ENCODE measurements at regions not wholly inside any gene's neighbourhood (a gene's known extent, or its start where the extent isn't known, plus 50 kb on each side); places are given as distances from the start of the nearest gene placed in this dataset.
"Not testable (repeated sequence)": the region's sequence is repeated elsewhere in the genome, so short reads cannot be mapped to it uniquely, and the experiment has no call there.

DNA sequence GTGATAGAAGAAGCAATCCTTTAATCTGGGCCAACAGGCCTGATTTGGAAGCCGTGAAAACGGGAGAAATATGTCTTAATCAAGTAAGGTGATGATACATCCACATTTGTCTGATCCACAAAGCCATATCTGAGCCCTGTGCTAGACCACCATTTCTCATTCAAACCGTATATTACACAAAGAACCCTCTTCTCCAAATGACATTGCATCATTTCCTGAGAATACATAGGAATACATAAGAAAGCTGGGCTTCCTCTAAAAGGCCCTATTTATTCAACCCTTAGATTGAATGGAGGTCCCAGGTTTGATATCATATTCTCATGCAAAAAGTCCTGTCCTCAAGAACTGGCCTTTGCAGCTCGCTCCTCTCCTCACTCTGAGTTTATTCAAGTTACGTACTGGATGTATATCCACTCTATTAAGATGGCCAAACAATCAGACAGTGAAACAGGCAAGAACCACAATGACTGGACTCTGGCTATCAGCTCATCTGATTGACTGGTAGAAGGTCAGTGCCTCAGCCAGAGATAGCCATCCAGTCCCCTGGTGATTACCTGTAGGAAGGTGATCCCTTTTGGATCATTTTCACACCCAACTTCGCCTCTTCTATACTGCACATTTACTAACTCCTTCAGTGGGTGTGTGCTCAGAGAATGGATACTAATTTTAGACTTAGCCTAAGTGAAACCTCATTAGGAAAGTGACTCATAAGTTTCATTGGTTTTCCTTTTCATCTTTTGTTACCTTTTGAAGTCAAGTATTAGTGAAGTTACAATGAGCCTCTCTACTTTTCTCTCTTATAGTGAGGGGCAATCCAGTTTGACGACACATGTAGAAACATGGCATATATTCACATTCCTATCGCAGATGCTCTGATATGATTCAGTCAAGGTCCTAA is 167.6 kb upstream of the WWC1 start:
- no peaks in the 10 kb centered on the region for H3K36me3 Mint-ChIP-seq
- DNase-seq (no peak), ATAC-seq (ENCODE audit: low read depth) (peak; percentile 36)
- peaks cover 11% of the 10 kb centered on the region for H3K4me1 Mint-ChIP-seq
- H3K27me3 Mint-ChIP-seq = peaks cover 4% of the 10 kb centered on the region
- H3K27ac Mint-ChIP-seq = peak overlapping the region; percentile 54
- POLR2A ChIA-PET = no interaction called here
- H3K4me3 Mint-ChIP-seq = peak overlapping the region; percentile 36
- H3K9me3 Mint-ChIP-seq = no peaks in the 10 kb centered on the region

GRCh38 chr5:168125445-168126199 is 165.8 kb upstream of the WWC1 start:
- H3K36me3 Mint-ChIP-seq = no peaks in the 10 kb centered on the region
- H3K9me3 Mint-ChIP-seq = no peaks in the 10 kb centered on the region
- H3K4me1 Mint-ChIP-seq = peaks cover 11% of the 10 kb centered on the region
- POLR2A ChIA-PET = no interaction called here
- DNase-seq (no peak), ATAC-seq (ENCODE audit: low read depth) (no peak)
- peaks cover 2% of the 10 kb centered on the region for H3K27me3 Mint-ChIP-seq
- no peak overlapping the region for H3K4me3 Mint-ChIP-seq
- no peak overlapping the region for H3K27ac Mint-ChIP-seq

DNA sequence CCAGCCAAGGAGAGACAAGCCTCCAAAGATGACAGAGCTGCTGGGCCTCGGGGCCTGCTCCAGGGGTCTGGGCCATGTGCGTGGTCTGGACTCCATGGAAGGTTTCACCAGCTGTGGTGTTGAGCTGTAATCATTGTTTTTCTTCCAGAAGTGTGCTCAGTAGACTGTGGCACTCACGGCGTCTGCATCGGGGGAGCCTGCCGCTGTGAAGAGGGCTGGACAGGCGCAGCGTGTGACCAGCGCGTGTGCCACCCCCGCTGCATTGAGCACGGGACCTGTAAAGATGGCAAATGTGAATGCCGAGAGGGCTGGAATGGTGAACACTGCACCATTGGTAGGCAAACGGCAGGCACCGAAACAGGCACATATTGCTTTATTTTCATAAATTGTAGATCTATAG is 164.8 kb upstream of the WWC1 start:
- no peak overlapping the region for H3K27ac Mint-ChIP-seq
- ATAC-seq (ENCODE audit: low read depth) (no peak), DNase-seq (no peak)
- no peak overlapping the region for H3K4me3 Mint-ChIP-seq
- POLR2A ChIA-PET = no interaction called here
- peaks cover 11% of the 10 kb centered on the region for H3K4me1 Mint-ChIP-seq
- no peaks in the 10 kb centered on the region for H3K36me3 Mint-ChIP-seq
- peaks cover 2% of the 10 kb centered on the region for H3K27me3 Mint-ChIP-seq
- no peaks in the 10 kb centered on the region for H3K9me3 Mint-ChIP-seq

DNA sequence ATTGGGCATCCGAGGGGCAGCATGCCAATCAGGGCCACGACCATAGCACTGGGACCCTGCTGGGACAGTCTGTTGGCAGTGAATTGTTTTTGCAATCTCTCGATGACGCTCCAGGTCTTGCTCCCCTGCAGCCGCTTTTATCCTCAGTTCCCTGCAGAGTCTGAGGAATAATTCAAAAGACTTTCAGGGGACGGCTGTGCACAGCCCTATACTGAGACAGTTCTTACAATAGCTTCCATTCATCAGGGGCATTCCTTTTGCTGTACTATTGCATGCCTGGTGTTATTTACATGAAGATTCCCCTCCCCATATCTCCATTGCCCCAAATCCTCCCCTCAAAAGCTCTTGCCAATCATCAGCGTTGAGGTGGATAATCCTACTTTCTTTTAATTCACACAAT is 163.3 kb upstream of the WWC1 start:
- no peaks in the 10 kb centered on the region for H3K36me3 Mint-ChIP-seq

DNA sequence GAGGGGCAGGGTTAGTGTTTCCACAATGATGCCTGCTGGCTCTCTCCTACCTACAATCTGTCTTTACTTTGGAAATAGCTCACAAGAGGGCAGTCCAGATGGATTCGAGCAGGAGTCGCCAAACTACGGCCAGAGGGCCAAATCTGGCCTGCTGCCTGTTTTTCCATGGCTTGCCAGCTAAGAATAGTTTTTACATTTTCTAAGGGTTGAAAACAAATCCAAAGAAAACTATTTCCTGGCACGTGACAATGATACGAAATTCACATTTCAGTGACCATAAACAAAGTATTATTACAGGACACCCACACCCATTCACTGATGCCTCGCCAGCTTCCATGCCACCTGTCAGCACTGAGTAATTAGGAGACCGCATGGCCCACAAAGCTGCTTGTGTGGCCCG is 162.9 kb upstream of the WWC1 start:
- Mint-ChIP-seq H3K27ac (no peak overlapping the region), H3K4me1 (peaks cover 8% of the 10 kb centered on the region), H3K9me3 (no peaks in the 10 kb centered on the region), H3K4me3 (no peak overlapping the region), H3K36me3 (no peaks in the 10 kb centered on the region), H3K27me3 (peaks cover 4% of the 10 kb centered on the region)
- ATAC-seq (ENCODE audit: low read depth) (no peak), DNase-seq (no peak)
- POLR2A ChIA-PET = no interaction called here

More for the DNA sequence above, 163.3 kb upstream of the WWC1 start:
- Mint-ChIP-seq H3K4me3 (no peak overlapping the region), H3K9me3 (no peaks in the 10 kb centered on the region), H3K27ac (no peak overlapping the region), H3K27me3 (peaks cover 4% of the 10 kb centered on the region), H3K4me1 (peaks cover 11% of the 10 kb centered on the region)
- ATAC-seq (ENCODE audit: low read depth) (no peak), DNase-seq (no peak)
- POLR2A ChIA-PET = no interaction called here

DNA sequence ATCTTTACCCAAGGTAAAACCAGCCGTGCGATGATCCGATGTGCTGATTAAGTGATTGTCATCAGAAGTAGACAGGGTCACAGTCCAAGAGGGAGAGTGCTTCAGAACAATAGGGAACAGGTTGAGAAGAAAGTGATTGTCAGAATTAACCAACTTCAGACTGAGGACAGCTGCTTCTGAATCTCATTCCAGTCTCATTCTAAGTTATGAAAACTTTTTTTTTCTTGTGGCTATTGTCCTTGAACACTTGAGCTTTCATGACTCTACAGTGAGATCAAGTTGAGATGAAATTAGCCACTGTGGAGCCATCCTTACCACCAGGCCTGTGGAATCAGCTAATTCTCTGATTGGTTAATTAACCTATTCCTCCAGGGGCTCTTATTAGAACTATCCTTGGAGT is 159.9 kb upstream of the WWC1 start:
- no peak for DNase-seq
- H3K9me3 Mint-ChIP-seq = no peaks in the 10 kb centered on the region
- H3K4me1 Mint-ChIP-seq = no peaks in the 10 kb centered on the region
- no peaks in the 10 kb centered on the region for H3K36me3 Mint-ChIP-seq
- no peak overlapping the region for H3K27ac Mint-ChIP-seq
- H3K27me3 Mint-ChIP-seq = peaks cover 4% of the 10 kb centered on the region
- POLR2A ChIA-PET = no interaction called here
- H3K4me3 Mint-ChIP-seq = no peak overlapping the region
- ATAC-seq (ENCODE audit: low read depth) = no peak

- H3K27ac Mint-ChIP-seq = no peak overlapping the region
- no peak for DNase-seq
- H3K36me3 Mint-ChIP-seq = no peaks in the 10 kb centered on the region
- H3K4me1 Mint-ChIP-seq = no peaks in the 10 kb centered on the region
- POLR2A ChIA-PET = no interaction called here
- no peaks in the 10 kb centered on the region for H3K9me3 Mint-ChIP-seq
- no peak overlapping the region for H3K4me3 Mint-ChIP-seq
- no peak for ATAC-seq (ENCODE audit: low read depth)
- H3K27me3 Mint-ChIP-seq = peaks cover 4% of the 10 kb centered on the region
Measured at GRCh38 chr5:168132241-168132641, 159.2 kb upstream of the WWC1 start.

DNA sequence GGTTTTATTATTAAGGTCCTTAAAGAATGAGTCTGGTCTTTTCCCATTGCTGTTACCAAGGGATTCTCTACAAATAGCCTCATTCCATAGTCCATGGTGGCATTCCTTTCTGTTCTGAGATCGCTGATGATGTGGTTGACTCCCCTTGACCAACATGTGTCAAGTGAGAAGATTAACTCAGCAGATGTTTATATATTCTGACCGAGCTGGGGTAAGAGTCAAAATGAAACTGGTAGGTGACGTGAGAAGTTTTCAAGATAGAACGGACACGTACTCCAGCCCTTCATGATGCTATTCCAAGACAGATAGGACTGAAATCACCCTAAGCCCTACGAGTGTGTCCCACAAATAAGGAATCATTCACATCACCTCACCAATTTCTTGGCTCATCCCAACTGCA is 155.5 kb upstream of the WWC1 start:
- Mint-ChIP-seq H3K4me3 (no peak overlapping the region), H3K4me1 (peaks cover 1% of the 10 kb centered on the region), H3K27me3 (peaks cover 2% of the 10 kb centered on the region), H3K27ac (no peak overlapping the region), H3K9me3 (no peaks in the 10 kb centered on the region), H3K36me3 (no peaks in the 10 kb centered on the region)
- ATAC-seq (ENCODE audit: low read depth) (no peak), DNase-seq (no peak)
- POLR2A ChIA-PET = no interaction called here

GRCh38 chr5:168136340-168136739 is 155.1 kb upstream of the WWC1 start:
- H3K4me1 Mint-ChIP-seq = peaks cover 1% of the 10 kb centered on the region
- DNase-seq = no peak
- no peak overlapping the region for H3K27ac Mint-ChIP-seq
- peaks cover 2% of the 10 kb centered on the region for H3K27me3 Mint-ChIP-seq
- no peak for ATAC-seq (ENCODE audit: low read depth)
- no peaks in the 10 kb centered on the region for H3K36me3 Mint-ChIP-seq
- H3K9me3 Mint-ChIP-seq = no peaks in the 10 kb centered on the region
- POLR2A ChIA-PET = no interaction called here
- no peak overlapping the region for H3K4me3 Mint-ChIP-seq

DNA sequence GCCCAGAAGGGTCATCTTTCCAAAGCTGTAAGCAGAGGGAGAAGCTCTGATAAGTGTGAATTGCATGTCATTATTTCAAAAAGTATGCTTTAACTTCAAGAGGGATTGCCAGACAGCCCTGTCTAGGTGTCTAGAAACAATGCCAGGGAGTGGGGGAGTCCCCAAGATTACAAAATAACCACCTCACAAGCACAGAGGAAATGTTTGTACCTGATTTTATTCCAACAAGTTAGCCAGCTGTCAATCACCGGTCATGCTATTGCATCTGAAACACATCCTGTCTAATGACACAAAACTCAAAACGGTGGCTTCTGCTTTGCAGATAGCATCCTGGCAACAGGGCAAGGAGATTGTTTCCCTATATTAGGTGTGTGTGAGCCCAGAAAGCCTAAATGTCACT is 154.2 kb upstream of the WWC1 start:
- no peaks in the 10 kb centered on the region for H3K9me3 Mint-ChIP-seq
- peaks cover 1% of the 10 kb centered on the region for H3K4me1 Mint-ChIP-seq
- no peaks in the 10 kb centered on the region for H3K27me3 Mint-ChIP-seq
- H3K4me3 Mint-ChIP-seq = no peak overlapping the region
- H3K27ac Mint-ChIP-seq = no peak overlapping the region
- POLR2A ChIA-PET = no interaction called here
- DNase-seq (no peak), ATAC-seq (ENCODE audit: low read depth) (no peak)
- no peaks in the 10 kb centered on the region for H3K36me3 Mint-ChIP-seq

GRCh38 chr5:168140241-168140640 is 151.2 kb upstream of the WWC1 start:
- Mint-ChIP-seq H3K27me3 (no peaks in the 10 kb centered on the region), H3K36me3 (no peaks in the 10 kb centered on the region), H3K4me1 (peaks cover 1% of the 10 kb centered on the region), H3K9me3 (no peaks in the 10 kb centered on the region), H3K27ac (no peak overlapping the region), H3K4me3 (no peak overlapping the region)
- POLR2A ChIA-PET = no interaction called here
- no peak for ATAC-seq (ENCODE audit: low read depth)
- no peak for DNase-seq

GRCh38 chr5:168142402-168142801 is 149.0 kb upstream of the WWC1 start:
- POLR2A ChIA-PET = no interaction called here
- Mint-ChIP-seq H3K9me3 (no peaks in the 10 kb centered on the region), H3K4me3 (no peak overlapping the region), H3K27ac (no peak overlapping the region), H3K4me1 (peaks cover under 1% of the 10 kb centered on the region), H3K36me3 (no peaks in the 10 kb centered on the region), H3K27me3 (no peaks in the 10 kb centered on the region)
- no peak for DNase-seq
- no peak for ATAC-seq (ENCODE audit: low read depth)

DNA sequence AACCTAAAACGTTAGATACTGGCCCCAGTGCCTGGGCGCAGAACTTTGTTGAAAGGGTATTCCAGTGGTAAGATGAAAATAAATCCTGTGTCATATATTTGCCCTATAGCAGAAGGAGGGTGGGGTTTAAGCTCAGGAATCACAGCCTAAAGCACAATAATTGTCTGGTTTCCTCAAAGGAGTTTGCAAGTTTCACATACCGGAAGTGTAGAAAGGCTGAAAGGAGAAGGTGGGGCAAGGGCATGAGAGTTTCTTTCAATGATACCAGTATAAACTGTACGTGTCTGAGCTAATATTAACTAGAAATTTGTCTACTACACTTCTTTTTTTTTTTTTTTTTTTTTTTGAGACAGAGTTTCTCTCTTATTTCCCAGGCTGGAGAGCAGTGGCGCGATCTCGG is 147.9 kb upstream of the WWC1 start:
- H3K4me1 Mint-ChIP-seq; H3K27ac Mint-ChIP-seq; H3K36me3 Mint-ChIP-seq; POLR2A ChIA-PET; H3K4me3 Mint-ChIP-seq; ATAC-seq (ENCODE audit: low read depth); DNase-seq; H3K9me3 Mint-ChIP-seq; H3K27me3 Mint-ChIP-seq: not testable (repeated sequence)

DNA sequence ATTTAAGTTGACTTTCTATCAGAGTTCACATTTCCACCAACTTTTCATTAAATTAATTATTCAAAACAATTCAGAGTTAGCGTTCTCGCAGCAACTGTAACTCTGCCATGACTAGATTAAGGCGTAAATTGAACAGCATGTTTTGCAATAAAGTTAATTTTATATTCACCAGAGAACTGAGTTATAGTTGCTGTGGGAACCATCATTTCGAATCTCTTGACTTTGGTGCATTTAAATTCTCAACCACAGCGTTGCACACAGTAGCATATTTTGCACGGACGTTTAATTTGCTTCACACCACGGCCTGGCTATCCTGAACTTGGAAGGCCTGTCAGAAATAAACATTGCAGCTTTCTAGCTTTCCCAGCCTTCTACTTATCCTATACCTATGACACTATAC is 144.3 kb upstream of the WWC1 start:
- Mint-ChIP-seq H3K9me3 (no peaks in the 10 kb centered on the region), H3K4me1 (no peaks in the 10 kb centered on the region), H3K27ac (no peak overlapping the region), H3K4me3 (no peak overlapping the region), H3K27me3 (peaks cover 2% of the 10 kb centered on the region), H3K36me3 (no peaks in the 10 kb centered on the region)
- POLR2A ChIA-PET = no interaction called here
- DNase-seq (no peak), ATAC-seq (ENCODE audit: low read depth) (no peak)

All from activated naive CD8-positive, alpha-beta T cell treated with anti-CD3 and anti-CD28 coated beads, Interleukin-2, amount 10 ng/mL, durations not matched to agents 7 days and 5 days (primary cell).